ENCODE measurements at regions not wholly inside any gene's neighbourhood (a gene's known extent, or its start where the extent isn't known, plus 50 kb on each side); places are given as distances from the start of the nearest gene placed in this dataset.
"Not testable (repeated sequence)": the region's sequence is repeated elsewhere in the genome, so short reads cannot be mapped to it uniquely, and the experiment has no call there.

GRCh38 chr21:15439726-15440125 lies 290.1 kb upstream of the USP25 start:
- ATAC-seq (no peak), DNase-seq (no peak)
- intact Hi-C loops (cut with micrococcal nuclease) = no loop called here

- intact Hi-C loops (cut with micrococcal nuclease) = no loop called here
- ATAC-seq (no peak), DNase-seq (no peak)
Observed at GRCh38 chr21:15441060-15441493, 288.7 kb upstream of the USP25 start.

GRCh38 chr21:15441992-15442391 lies 287.8 kb upstream of the USP25 start:
- ATAC-seq (no peak), DNase-seq (no peak)
- intact Hi-C loops (cut with micrococcal nuclease) = no loop called here

GRCh38 chr21:15442743-15443469 lies 286.9 kb upstream of the USP25 start:
- intact Hi-C loops (cut with micrococcal nuclease) = no loop called here
- no peak for DNase-seq
- ATAC-seq = no peak

GRCh38 chr21:15443740-15444117 lies 286.1 kb upstream of the USP25 start:
- no peak for ATAC-seq
- intact Hi-C loops (cut with micrococcal nuclease) = no loop called here

GRCh38 chr21:15444118-15444960 lies 285.4 kb upstream of the USP25 start:
- intact Hi-C loops (cut with micrococcal nuclease) = no loop called here
- no peak for ATAC-seq
- DNase-seq = no peak

More at GRCh38 chr21:15443740-15444117, 286.1 kb upstream of the USP25 start:
- no peak for DNase-seq

- intact Hi-C loops (cut with micrococcal nuclease) = no loop called here
- ATAC-seq = peak; percentile 18
- DNase-seq = no peak
Observed at GRCh38 chr21:15445327-15445726, 284.5 kb upstream of the USP25 start.

GRCh38 chr21:15446223-15446622 lies 283.6 kb upstream of the USP25 start:
- ATAC-seq (peak; percentile 28), DNase-seq (peak; percentile 22)

GRCh38 chr21:15449556-15449955 lies 280.2 kb upstream of the USP25 start:
- ATAC-seq (no peak), DNase-seq (no peak)
- intact Hi-C loops (cut with micrococcal nuclease) = no loop called here

More at GRCh38 chr21:15446223-15446622, 283.6 kb upstream of the USP25 start:
- intact Hi-C loops (cut with micrococcal nuclease) = no loop called here

- ATAC-seq (no peak), DNase-seq (no peak)
- intact Hi-C loops (cut with micrococcal nuclease) = no loop called here
Observed at GRCh38 chr21:15453261-15453660, 276.5 kb upstream of the USP25 start.

GRCh38 chr21:15453785-15454184 lies 276.0 kb upstream of the USP25 start:
- ATAC-seq; intact Hi-C loops (cut with micrococcal nuclease); DNase-seq: not testable (repeated sequence)

- ATAC-seq; intact Hi-C loops (cut with micrococcal nuclease); DNase-seq: not testable (repeated sequence)
Observed at GRCh38 chr21:15454931-15455330, 274.9 kb upstream of the USP25 start.

- intact Hi-C loops (cut with micrococcal nuclease) = no loop called here
- DNase-seq (no peak), ATAC-seq (no peak)
Observed at GRCh38 chr21:15455819-15456462, 273.8 kb upstream of the USP25 start.

GRCh38 chr21:15457965-15458364 lies 271.8 kb upstream of the USP25 start:
- intact Hi-C loops (cut with micrococcal nuclease) = no loop called here
- no peak for DNase-seq
- ATAC-seq = no peak

GRCh38 chr21:15462092-15462491 lies 267.7 kb upstream of the USP25 start:
- DNase-seq = no peak
- ATAC-seq = no peak
- intact Hi-C loops (cut with micrococcal nuclease) = no loop called here

GRCh38 chr21:15466329-15466728 lies 263.5 kb upstream of the USP25 start:
- intact Hi-C loops (cut with micrococcal nuclease) = no loop called here
- ATAC-seq (no peak), DNase-seq (no peak)

GRCh38 chr21:15468368-15468767 lies 261.4 kb upstream of the USP25 start:
- intact Hi-C loops (cut with micrococcal nuclease) = no loop called here
- no peak for DNase-seq

GRCh38 chr21:15472108-15473040 lies 257.4 kb upstream of the USP25 start:
- intact Hi-C loops (cut with micrococcal nuclease) = no loop called here
- ATAC-seq (peak; percentile 63), DNase-seq (no peak)

More at GRCh38 chr21:15468368-15468767, 261.4 kb upstream of the USP25 start:
- peak; percentile 52 for ATAC-seq

- intact Hi-C loops (cut with micrococcal nuclease); DNase-seq; ATAC-seq: not testable (repeated sequence)
Observed at GRCh38 chr21:15477773-15478172, 252.0 kb upstream of the USP25 start.

Data from left ventricle myocardium superior (tissue), 1 donor.